ENCODE measurements at regions not wholly inside any gene's neighbourhood (a gene's known extent, or its start where the extent isn't known, plus 50 kb on each side); places are given as distances from the start of the nearest gene placed in this dataset.

DNA sequence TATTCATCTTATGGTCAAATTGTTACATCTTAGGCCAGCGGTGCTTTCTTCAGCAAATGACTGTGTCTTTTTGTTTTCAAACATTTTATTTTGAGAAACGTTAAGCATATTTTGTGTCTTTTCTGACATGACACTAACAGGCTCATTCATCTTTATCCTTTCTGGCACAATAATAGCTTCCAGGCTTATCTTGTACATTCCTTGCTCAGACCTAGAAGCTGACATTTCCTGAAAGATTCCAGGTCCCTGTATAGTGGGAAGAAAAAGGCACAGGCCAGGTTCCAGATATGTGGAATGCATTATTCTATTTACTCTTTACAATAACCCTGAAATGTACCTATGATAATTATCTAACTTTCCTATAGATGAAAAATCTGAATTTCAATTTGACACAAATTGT is 379.1 kb upstream of the B3GAT1 start:
- no peak for DNase-seq

- DNase-seq: no peak
These were observed 377.1 kb upstream of the B3GAT1 start for GRCh38 chr11:134789104-134789503.

GRCh38 chr11:134786636-134787035 is 374.6 kb upstream of the B3GAT1 start:
- DNase-seq: no peak

DNA sequence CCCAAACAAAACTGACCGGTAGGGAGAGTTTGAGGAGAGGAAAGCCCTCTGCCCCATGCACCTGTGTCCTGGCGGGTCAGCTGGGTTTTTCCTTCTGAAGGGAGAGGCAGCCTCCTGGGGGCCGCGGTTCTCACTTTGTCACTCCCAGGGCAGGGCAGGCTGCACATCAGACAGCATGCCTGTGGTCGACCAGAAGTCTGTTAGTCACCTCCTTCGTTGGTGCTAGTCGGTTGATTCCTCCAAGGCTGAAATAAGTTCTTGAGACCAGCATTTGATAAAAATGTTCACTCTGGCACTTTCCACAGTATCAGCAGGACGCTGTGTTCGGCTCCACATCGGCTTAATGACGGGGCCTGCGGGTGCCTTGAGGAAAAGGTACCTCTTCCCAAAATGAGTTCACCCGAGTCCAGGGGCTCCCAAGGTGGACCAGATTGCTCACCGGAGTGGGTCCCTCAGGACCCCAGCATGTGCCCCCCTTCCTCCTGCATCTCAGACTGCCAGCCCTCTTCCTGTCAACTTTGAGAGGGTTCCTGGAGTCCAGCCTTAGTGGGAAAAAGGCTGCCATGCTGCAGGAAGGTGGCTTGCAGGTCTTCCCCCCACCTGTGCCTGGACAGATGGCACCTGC is 373.7 kb upstream of the B3GAT1 start:
- DNase-seq: no peak

DNA sequence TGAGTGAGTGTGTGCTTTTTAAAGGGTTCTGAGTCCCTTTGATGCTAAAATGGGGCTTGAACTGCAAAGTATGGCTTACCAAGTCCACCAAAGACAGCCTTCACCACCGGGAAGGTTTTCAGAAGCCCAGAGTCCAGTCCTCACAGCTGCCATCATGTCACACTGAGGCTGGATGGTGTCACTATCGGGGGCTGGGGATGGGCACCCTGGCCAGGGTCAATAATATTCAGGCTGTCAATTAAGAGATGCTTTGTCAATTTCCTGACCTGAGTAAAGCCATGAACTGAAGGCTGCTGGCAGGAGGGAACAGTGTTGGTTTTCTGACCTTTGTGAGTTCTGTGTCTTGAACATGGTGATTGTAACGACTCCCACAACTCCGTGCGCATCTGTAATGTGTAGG is 373.0 kb upstream of the B3GAT1 start:
- DNase-seq: no peak

- no peak for DNase-seq
These were observed 372.5 kb upstream of the B3GAT1 start for GRCh38 chr11:134784568-134784967.

DNA sequence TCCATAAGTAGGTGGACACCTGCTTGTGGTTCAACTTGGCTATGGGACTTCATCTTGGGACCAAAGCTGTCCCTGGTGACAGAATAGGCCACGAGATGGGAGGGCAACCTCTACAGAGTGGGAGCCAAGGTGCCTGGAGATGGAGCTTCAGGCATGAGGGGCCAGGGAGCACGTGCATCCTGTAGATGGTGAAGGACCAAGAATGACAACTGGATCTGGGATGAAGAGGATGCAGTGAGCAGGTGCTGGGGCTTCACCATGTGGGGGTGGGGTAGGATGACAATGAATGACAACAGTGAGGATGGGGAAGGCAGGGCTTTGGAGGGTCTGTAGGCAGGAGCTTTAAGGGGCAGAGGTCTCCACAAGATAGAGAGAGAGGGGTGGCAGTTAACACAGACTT is 372.0 kb upstream of the B3GAT1 start:
- DNase-seq: no peak

- DNase-seq: no peak
These were observed 371.2 kb upstream of the B3GAT1 start for GRCh38 chr11:134783234-134783633.

GRCh38 chr11:134781380-134781866 is 369.4 kb upstream of the B3GAT1 start:
- no peak for DNase-seq

GRCh38 chr11:134780486-134781147 is 368.6 kb upstream of the B3GAT1 start:
- DNase-seq: no peak

GRCh38 chr11:134779179-134779578 is 367.1 kb upstream of the B3GAT1 start:
- no peak for DNase-seq

DNA sequence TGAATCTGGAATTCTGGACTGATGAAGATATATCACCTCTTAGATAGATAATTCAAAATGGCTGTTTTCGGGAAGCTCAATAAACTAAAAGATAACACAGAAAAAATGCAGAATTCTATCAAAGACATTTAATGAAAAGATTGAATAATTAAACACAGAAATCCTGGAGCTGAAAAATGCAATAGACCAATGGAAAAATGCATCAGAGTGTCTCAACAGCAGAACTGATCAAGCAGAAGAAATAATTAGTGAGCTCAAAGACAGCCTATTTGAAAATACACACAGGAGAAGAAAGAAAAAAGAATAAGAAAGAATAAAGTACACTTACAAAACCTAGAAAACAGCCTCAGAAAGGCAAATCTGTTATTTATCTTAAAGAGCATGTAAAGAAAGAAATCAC is 356.4 kb upstream of the B3GAT1 start:
- DNase-seq: no peak

DNA sequence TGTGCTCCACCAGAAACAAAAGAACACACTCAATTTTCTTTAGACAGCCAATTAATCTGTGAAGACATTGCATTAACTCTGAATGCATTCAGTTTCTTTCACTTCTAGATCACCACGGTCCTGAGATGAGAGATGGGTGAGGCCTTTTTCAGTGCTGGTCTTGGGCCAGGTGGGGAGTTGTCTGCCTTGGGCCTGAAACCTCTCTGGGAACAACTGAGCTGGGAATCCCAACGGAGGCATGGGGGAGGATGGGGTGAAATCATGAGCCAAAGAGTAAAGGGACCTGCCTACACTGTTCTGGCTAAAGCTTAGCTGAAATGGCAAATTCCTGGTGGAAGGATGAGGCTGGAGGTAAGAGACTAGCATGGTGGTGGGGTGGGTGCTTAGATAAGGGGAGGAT is 353.5 kb upstream of the B3GAT1 start:
- no peak for DNase-seq

GRCh38 chr11:134764966-134765365 is 352.9 kb upstream of the B3GAT1 start:
- DNase-seq: no peak

GRCh38 chr11:134764367-134764766 is 352.3 kb upstream of the B3GAT1 start:
- DNase-seq: no peak

- peak; percentile 17 for DNase-seq
These were observed 351.0 kb upstream of the B3GAT1 start for GRCh38 chr11:134763030-134763388.

GRCh38 chr11:134762248-134763029 is 350.4 kb upstream of the B3GAT1 start:
- peak; percentile 65 for DNase-seq

DNA sequence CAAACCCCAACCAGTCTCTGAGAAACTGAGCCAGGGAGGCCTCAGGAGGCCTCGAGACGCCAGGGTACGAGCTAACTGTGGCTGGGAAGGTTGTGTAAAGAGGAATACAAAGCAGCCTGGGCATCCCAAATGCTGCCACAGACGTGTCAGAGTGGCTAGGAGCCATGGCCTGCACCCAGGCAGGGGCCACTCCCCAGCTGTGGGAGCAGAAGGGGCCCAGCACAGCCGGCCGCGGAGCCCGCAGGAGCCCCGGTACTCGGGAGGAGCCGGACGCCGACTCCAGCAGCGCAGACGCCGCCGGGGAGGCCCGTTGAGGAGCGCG is 349.8 kb upstream of the B3GAT1 start:
- no peak for DNase-seq

GRCh38 chr11:134761386-134761785 is 349.3 kb upstream of the B3GAT1 start:
- DNase-seq: no peak

DNA sequence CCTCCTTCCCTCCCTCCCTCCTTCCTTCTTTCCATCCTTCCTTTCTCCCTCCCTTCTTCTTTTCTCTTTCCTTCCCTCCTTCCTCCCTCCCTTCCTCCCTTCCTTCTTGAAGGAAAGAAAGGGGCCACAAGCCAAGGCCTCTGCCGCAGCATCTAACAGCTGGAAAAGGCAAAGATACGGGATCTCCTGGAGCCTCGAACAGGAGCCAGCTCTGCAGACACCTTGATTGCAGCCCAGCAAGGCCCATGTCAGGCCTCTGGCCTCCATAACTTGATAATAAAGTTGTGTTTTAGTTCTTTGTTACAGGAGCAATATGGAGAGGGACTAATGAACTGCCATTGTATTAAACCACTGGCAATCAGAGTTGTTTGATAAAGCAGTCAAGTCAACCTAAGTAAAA is 348.9 kb upstream of the B3GAT1 start:
- DNase-seq: no peak

GRCh38 chr11:134760299-134760698 is 348.3 kb upstream of the B3GAT1 start:
- DNase-seq: no peak

- DNase-seq: no peak
These were observed 347.8 kb upstream of the B3GAT1 start for GRCh38 chr11:134759855-134760254.

DNA sequence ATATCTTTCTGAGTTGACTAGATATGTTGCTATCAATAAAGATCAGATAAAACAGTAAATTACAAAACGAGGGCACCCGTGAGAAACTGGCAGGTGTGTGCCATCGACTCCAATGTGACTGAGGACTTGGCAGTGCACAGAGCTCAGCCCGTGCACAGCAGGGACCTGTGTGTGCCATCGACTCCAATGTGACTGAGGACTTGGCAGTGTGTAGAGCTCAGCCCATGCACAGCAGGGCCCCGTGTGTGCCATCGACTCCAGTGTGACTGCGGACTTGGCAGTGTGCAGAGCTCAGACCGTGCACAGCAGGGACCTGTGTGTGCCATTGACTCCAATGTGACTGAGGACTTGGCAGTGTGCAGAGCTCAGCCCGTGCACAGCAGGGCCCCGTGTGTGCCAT is 347.2 kb upstream of the B3GAT1 start:
- no peak for DNase-seq

DNA sequence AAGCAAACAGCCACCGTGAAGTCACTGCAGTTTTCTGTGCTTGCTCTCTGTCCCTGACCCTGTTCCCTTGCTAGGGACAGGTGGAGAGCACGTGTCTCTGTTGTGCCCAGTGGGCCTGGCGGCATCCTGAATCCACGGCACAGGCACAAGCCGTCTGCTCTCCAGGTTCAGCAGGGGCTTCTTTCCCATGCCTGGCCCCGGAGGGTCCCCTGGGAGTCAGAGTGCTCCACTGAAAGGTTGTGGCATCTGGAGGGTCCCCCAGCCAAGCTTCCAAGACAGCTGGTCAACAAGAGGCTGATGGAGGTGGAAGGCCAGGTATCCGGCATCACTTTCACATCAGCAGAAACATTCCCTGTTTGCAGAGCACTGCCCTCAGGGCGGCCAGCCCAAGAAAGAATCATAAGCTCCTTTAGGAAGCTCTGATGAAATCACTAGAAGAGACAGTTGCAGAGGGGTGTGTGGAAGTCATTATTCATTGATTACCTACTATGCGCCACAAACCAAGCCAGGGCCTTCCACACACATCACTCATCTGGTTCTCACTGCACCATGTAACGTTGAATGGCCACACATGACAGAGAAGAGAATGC is 346.4 kb upstream of the B3GAT1 start:
- DNase-seq: no peak

Measured in NCI-H146 (cell line).